Germinal center (tissue), 1 donor: ENCODE measurements at regions not wholly inside any gene's neighbourhood (a gene's known extent, or its start where the extent isn't known, plus 50 kb on each side); places are given as distances from the start of the nearest gene placed in this dataset.
"Not testable (repeated sequence)": the region's sequence is repeated elsewhere in the genome, so short reads cannot be mapped to it uniquely, and the experiment has no call there.

ENCODE experiments used
- DNase-seq: peaks from one replicate; pipeline ENCODE4 v3.0.0; 2012; ENCODE audit warnings: mixed read lengths, low spot score

DNA sequence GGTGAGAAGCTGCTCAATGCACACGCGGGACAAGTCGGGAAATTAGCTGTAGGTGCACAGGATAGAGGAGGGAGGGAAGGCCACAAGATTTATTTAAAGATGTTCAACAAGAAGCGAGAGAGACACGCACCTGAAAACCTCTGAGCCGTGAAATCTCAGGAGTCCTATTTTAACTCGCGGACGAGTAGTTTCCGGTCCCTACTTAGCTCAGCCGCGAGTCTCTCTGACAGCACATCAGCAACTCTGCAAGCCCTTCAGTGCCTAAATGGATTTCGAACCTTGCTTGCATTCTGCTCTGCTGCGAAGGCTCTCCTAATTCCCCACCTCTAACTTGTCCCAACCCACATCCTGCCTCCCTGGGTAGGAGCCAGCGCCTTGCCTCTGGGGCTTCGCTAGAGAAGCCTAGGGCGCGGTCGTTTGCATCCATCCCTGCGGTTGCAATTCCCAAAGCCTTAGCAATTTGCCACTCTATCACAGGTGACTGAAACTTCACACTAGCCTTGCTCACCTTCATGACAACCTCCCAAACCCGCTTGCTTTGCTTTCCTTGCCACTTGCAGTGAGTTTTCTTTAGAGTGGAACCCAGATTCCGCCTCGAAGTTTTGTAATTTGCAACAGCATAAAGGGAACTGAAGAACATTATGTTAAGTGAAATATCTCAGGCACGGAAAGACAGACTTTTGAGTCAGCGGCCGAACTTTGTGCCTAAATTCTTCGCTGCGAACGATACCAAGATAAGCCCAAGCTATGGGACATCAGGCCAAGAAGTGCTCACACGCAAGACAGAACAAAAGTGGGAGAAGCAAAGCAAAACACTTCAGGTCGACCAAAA, 202.8 kb downstream of the KDM5D start:
- DNase-seq: peak; percentile 32

DNA sequence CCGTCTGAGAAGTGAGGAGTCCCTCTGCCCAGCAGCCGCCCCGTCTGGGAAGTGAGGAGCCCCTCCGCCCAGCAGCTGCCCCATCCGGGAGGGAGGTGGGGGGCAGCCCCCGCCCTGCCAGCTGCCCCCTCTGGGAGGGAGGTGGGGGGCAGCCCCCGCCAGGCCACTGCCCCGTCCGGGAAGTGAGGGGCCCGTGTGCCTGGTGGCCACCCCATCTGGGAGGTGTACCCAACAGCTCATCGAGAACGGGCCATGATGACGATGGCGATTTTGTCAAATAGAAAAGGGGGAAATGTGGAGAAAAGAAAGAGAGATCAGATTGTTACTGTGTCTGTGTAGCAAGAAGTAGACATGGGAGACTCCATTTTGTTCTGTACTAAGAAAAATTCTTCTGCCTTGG, 208.8 kb downstream of the KDM5D start:
- DNase-seq: not testable (repeated sequence)

DNA sequence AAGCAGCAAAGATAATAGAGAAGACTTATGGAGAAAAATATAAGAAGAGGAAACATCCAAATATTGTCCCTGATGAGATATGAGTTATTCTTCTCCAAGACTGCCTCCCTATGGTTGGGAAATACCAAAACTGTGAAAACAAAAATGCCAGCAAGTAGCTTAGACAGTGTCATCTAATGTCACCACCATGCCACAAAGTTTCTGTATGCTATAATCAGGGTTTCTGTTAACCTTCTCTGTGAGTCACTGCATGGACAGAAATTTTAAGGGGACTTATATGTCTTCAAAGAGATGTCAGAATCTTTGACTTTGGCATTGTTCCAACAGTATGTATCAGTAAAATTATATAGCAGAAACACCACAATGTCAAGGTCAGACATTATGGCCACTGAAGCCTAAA, 222.6 kb downstream of the KDM5D start:
- DNase-seq: no peak

DNA sequence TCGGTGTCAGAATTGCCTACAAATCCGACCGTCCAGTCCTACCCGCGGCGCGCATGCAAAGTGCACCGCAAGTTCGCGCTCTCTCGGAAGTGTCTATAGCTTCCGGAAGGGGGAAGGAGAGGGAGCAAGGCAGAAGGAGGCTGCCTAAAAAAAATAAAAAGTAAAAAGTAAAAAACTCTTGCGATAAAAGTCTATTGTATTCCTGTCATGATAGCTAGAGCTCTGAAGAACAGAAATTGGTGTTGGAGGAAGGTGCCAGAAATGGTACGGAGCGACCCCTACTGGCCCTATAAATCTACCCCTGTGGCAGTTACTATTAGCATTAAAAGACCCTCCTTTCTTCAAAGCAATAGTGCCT, 241.5 kb downstream of the KDM5D start:
- peak; percentile 9 for DNase-seq

DNA sequence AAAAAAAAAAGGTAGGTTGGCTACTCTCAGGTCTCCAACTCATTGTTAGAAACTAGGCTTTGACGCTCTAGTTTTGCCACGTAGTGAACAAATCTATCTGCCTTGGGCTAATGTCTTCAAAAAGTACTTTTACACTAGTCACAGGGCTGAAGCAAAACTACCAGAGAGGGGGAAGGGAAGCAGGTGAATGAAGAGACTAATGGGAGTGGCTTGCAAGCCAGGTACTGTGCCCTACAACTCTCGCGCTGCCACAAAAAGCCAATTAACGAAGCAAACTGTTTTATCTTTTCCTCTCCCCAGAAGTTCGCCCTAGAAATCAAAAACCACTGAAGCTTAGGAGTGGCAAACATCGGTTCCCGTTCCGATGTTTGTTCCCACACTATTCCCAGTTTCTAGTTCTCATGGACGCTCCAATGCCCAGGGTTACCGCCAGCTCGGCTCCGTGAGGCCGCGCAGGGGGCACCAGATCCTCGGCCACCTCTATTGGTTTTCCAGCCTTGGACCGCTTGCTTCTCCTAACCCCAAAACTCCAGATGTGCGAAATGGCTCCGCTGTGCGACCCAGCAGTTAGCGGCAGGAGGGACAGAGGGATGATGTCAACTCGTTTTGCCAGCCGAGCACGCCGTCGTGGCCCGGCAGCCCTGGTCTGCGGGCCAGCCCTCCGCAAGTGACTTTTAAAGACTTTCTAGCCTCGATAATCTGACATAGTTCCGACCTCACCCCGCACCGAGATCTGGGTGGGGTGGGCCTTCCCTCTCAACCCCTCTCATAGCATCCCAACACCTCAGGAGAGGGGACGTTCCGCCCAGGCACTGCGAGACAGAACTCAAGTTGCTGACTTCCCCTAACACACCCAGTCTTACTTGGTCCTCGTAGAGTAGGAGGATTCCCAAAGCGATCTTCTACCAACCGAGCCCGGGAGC, 242.1 kb downstream of the KDM5D start:
- DNase-seq: peak; percentile 8

DNA sequence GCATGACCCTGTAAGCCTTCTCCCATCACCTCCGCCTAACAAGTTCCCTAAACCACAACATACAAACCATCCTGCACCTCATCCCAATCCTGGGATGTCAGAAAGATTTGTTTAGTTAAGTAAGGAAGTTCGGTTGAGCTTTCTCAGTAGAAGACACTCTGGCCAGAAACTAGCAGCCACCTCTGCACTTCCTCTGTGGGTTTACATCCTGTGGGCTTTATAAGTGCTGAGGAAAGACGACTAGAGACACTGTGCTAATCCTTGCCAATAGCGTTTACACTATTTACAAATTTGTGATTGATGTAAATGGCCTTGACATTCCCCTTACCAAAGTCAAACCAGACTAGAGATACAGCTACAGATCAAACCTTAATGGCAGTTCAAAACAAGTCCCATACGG, 246.0 kb downstream of the KDM5D start:
- no peak for DNase-seq

DNA sequence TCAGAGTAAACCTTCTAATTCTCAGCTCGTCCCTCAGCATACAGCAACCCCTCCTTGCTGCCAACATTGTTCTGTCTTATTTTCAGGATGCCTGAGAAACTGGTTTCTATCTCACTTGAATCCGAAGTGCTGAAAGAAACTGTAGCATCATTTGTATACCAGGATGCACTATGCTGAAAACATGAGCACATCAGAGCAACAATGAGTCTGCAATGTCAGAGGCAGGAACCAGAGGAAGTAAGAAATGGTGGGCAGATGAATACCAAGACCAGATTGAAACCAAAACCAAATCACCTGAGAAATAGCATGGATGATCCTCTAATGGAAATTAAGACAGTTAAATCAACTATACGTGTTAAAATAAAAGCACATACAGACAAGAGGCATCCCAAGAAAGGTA, 257.0 kb downstream of the KDM5D start:
- DNase-seq: no peak

DNA sequence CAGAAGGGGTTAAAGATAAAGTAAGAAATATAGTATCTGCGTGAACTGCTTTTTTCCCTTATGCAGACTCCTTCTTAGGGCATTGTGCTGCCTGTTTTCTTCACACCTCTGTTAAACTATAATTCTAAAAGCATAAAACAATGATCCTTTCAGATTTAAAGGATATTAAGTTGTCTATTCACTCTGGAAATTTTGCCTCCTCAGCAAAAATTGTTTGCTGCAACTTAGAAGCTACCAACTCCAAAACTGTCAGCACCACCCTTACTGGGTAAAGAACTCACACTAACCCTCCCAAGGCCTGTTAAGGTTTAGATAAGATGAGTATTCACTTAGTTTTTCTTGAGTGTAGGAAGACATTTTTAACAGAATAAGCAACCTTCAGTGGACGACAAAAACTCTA, 259.5 kb downstream of the KDM5D start:
- DNase-seq: no peak

DNA sequence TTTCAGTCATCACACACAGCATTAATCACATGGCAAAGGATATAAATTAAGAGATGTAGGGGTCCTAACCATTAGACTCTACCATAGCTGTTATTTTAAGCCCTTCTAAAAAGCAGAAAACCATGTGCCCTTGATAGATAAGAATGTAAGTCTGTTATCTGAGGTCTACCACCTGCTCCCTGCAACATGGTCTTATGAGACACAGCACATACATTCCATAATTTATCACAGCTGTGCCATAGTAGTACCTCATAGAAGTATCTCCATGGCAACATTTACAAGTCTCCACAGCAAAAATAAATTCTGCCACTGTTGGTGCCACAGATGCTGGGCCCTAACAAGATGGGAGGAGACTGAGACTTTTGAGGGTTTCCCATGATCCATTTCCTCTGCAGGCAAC, 265.4 kb downstream of the KDM5D start:
- DNase-seq: no peak

DNA sequence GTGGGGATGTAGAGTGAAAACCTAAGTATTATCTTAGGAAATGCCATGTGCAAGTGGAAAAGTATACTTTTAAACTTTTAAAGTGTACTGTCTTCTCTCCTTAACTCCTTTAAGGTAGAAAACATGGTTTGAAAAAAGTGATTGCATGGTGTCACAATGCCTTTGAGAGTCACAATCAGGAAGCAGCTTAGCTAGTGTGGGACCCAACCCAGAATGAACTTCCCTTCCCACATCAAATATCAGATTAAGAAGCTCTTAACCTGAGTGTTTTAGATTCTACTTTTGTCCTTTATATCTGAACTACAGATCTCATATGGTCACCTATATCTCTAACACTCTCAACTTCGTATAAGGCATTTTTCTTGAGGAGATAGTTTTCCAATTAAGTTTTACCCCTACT, 266.6 kb downstream of the KDM5D start:
- no peak for DNase-seq

DNA sequence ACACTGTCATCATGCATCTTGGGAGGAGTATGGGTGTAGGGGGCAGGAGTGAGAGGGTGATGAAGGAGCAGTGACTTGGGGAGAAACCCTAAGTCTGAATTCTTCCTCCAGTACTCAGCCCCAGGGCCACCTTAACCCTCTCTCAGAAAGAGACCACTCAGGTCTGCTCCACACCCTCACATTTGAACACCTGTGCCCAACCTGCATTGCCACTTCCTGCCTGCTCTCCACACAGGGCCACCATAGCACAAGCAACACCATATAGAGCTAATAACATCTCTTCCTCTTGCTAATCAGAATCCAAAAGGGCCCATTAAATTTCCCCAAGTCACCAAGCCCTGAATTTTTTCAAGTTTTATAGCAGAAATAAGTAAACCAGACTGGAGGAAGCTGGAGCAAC, 278.7 kb downstream of the KDM5D start:
- DNase-seq: no peak

DNA sequence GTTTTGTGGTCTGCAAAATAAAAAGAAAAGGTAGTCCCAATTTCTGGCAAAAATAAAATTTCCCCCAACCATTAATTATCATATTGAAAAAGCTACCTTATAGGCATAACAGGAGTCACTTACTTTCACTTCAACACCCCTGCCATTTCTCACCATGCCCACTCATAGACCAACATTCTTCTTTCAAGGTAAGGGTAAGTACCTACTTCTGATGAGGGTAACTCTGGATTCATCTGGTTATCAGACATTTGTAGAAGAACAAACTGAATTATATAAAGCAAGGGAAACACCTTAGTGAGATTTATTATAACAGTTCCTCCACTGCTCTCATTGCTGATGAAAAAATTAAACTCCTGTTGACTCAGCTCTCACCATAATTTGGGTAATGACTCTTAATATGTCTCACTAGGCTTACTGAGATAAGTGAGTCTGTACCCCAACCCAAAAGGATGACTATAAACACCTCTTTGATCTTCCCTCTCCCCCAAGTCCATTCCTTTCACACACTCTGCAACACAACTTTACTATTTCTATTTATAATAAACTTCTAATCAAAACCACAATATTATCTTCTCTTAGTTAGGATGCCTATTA, 287.6 kb downstream of the KDM5D start:
- no peak for DNase-seq

DNA sequence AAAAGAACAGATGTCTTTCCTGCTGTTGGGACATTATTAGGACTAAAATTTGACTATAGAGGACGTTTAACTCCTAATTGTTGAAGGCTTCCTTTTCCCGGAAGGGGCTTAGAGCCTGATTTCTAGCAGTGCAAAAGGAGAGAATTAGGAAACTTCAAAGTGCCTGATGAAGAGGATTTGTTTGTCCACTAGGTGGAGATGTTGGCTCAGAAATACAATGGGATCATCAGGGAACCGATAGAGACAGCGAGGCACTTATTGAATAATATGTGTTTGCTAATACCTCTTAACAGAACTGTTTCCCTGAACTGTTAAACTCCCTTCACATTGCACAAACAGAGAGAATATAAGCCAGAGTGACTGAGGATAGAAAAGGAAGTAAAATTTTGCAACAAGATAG, 311.5 kb downstream of the KDM5D start:
- DNase-seq: peak; percentile 16

DNA sequence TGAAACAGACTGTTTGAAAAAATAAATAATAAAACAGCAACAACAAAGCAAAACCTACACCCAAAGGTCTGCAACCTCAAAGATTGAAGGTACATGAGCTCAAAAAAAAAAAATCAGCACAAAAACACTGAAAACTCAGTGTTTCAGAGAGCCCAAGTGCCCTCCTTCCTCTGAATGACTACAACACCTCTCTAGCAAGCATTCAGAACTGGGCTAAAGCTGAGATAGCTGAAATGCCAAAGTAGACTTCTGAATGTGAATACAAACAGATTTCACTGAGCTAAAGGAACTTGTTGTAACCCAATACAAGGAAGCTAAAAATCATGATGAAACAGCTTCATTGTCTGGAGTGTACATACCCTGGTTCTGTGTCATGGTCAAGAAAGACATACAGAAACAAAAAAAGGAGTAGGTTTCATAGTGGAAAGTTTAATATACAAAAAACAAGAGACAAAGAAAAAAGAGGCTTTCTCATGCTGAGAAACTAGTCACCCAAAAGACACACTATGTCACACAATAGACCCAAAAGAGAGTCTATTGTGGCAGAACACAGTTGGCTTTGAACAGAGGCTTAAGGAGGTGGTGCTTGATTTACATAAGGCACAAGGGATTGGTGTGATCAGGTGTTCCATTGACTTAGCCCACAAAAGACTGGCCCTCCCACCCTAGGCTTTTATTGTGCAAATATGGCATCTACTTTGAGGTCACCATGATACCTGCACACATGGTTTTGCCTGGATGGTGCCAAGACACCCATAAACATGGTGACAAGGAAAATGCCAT, 316.6 kb downstream of the KDM5D start:
- DNase-seq: no peak

DNA sequence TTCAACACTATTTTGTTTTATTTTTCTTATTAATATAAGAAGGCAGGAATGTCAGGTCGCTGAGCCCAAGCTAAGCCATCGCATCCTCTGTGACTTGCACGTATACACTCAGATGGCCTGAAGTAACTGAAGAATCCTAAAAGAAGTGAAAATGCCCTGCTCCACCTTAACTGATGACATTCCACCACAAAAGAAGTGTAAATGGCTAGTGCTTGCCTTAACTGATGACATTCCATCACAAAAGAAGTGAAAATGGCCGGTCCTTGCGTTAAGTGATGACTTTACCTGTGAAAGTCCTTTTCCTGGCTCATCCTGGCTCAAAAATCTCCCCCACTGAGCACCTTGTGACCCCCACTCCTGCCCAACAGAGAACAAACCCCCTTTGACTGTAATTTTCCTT, 317.3 kb downstream of the KDM5D start:
- DNase-seq: not testable (repeated sequence)

DNA sequence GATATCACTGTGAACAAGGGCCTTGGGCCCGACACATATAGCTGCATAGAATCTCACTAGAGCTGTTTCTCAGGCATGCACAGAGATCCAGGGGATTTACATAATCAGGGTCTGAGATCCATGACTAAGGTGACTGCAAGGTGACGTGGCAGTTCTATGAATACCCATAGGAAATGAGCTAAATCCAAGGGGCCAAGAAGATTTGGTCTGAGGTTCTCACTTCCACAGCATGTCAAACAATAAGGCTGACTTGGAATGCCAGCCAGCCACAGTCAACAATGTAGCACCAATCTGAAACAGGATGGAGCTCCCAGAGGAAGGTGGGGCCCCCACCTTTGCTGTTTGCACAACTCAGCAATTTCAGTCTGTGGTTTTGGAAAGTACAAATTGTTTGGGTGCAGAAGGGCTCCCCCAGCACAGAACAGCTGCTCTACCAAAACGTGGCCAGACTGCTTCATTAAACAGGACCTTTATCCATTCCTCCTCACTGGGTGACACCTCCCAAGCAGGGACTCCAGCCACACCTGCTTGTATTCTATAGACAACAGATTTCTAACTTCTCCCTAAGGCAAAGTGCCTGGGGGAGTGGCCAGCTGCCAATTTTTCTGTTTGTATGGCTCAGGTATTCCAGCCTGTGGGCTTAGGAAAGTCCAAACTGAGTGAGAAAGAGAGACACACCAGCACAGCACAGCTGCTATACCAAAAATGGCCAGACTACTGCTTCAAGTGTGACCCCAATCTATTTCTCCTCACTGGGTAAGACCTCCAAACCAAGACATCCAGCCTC, 333.4 kb downstream of the KDM5D start:
- no peak for DNase-seq

DNA sequence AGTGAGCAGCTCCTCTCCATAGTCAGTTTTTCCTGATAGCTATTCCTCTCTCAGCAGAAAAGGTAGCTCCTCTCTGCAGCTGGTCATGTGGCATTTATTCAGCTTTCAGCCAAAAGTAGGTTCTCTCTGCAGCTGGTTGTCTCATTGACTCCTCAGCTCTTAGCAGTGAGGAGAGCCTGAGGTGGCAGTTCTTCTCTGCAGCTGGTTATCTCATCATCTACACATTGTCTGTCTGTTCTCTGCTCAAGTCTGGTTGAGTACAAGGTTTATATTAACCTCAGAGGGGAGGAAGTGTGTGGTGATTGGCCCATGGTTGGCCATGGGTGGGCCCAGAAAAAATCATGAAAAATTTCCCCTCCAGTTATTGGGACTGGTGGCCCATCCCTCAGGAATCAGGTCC, 338.3 kb downstream of the KDM5D start:
- DNase-seq: no peak

DNA sequence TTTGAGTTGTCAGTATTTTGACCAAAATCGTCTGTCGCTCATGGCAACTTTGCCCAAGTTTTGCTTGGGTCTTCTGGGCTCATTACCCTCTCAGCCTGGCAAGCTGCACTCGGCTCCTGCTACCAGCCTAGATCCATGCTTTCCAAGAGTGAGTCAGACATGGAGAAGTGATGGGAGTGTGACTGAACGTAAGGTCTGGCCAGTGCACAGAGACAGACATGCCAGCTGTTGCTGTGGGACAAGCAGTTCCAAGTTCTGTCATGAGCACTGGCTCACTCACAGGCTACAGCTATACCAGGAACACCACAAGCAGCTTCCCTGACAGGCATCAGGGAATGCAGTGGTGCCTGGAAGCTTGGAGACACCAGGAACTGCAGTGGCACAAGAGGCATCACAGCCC, 338.9 kb downstream of the KDM5D start:
- DNase-seq: no peak

DNA sequence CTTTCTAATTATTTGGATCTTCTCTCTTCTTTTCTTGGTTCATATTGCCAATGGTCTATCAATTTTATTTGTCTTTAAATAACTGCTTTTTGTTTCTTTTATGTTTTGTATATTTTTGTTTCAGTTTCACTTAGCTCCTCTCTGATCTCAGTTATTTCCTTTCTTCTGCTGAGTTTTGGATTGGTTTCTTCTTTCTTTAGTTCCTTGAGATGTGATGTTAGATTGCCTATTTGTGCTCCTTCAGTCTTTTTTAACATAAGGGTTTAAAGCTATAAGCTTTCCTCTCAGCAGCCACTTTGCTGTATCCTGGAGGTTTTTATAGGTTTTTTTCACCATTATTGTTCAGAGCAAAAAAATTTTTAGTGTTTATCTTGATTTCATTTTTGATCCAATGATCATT, 351.6 kb downstream of the KDM5D start:
- no peak for DNase-seq

DNA sequence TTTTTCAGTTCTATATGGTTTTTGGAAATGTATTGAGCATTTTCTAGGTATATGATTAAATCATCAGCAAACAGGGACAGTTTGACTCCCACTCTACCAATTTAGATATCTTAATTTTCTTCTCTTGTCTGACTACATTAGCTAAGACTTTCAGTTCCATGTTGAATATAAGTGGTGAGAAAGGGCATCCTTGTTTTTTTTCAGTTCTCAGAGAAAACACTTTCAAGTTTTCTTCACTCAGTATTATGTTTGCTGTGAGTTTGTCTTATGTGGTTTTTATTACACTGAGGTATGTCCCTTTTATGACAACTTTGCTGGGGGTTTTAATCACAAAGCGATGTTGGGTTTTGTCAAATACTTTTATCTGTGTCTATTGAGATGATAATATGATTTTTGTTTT, 352.6 kb downstream of the KDM5D start:
- DNase-seq: no peak

DNA sequence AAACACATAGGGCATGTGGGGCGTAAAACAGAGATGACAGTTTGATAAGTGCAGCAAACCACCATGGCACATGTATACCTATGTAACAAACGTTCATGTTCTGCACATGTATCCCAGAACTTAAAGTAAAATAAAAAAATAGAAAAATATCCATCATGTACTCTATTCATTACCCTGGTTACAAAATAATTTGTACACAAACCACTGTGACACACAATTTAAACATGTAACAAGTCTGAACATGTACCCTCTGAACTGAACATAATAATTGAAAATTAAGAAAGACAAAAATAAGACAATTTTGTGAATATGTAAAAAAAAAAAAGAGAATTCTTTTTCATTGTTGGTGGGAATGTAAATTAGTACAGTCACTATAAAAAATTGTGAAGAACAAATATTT, 379.2 kb downstream of the KDM5D start:
- no peak for DNase-seq
